ENCODE measurements at regions not wholly inside any gene's neighbourhood (a gene's known extent, or its start where the extent isn't known, plus 50 kb on each side); places are given as distances from the start of the nearest gene placed in this dataset.
A peak's percentile ranks its signal among the peaks of the same experiment; 100 is the strongest.
"Not testable (repeated sequence)": the region's sequence is repeated elsewhere in the genome, so short reads cannot be mapped to it uniquely, and the experiment has no call there.

- H3K4me3 ChIP-seq (ENCODE audit: low read depth, low read length); in situ Hi-C loops (cut with HindIII; ENCODE audit: low sequenced_read_pairs); DNase-seq (ENCODE audit: low read depth): not testable (repeated sequence)
These were observed 52.0 kb downstream of the SYT15B start for GRCh38 chr10:47711428-47711827.

GRCh38 chr10:47710443-47710842 is 52.9 kb downstream of the SYT15B start:
- in situ Hi-C loops (cut with HindIII; ENCODE audit: low sequenced_read_pairs); H3K4me3 ChIP-seq (ENCODE audit: low read depth, low read length); DNase-seq (ENCODE audit: low read depth): not testable (repeated sequence)

GRCh38 chr10:47705698-47706414 is 57.5 kb downstream of the SYT15B start:
- DNase-seq (ENCODE audit: low read depth); in situ Hi-C loops (cut with HindIII; ENCODE audit: low sequenced_read_pairs): not testable (repeated sequence)
- H3K4me3 ChIP-seq (ENCODE audit: low read depth, low read length) = peak overlapping the region; percentile 32

- in situ Hi-C loops (cut with HindIII; ENCODE audit: low sequenced_read_pairs); H3K4me3 ChIP-seq (ENCODE audit: low read depth, low read length); DNase-seq (ENCODE audit: low read depth): not testable (repeated sequence)
These were observed 62.1 kb downstream of the SYT15B start for GRCh38 chr10:47701285-47701684.

- DNase-seq (ENCODE audit: low read depth); in situ Hi-C loops (cut with HindIII; ENCODE audit: low sequenced_read_pairs); H3K4me3 ChIP-seq (ENCODE audit: low read depth, low read length): not testable (repeated sequence)
These were observed 63.5 kb downstream of the SYT15B start for GRCh38 chr10:47699854-47700253.

GRCh38 chr10:47696170-47696569 is 67.2 kb downstream of the SYT15B start:
- in situ Hi-C loops (cut with HindIII; ENCODE audit: low sequenced_read_pairs); H3K4me3 ChIP-seq (ENCODE audit: low read depth, low read length); DNase-seq (ENCODE audit: low read depth): not testable (repeated sequence)

- H3K4me3 ChIP-seq (ENCODE audit: low read depth, low read length); DNase-seq (ENCODE audit: low read depth); in situ Hi-C loops (cut with HindIII; ENCODE audit: low sequenced_read_pairs): not testable (repeated sequence)
These were observed 68.2 kb downstream of the SYT15B start for GRCh38 chr10:47695149-47695548.

GRCh38 chr10:47690304-47690703 is 73.1 kb downstream of the SYT15B start:
- DNase-seq (ENCODE audit: low read depth); H3K4me3 ChIP-seq (ENCODE audit: low read depth, low read length); in situ Hi-C loops (cut with HindIII; ENCODE audit: low sequenced_read_pairs): not testable (repeated sequence)

GRCh38 chr10:47683826-47684475 is 79.4 kb downstream of the SYT15B start:
- DNase-seq (ENCODE audit: low read depth); in situ Hi-C loops (cut with HindIII; ENCODE audit: low sequenced_read_pairs); H3K4me3 ChIP-seq (ENCODE audit: low read depth, low read length): not testable (repeated sequence)

GRCh38 chr10:47681638-47681990 is 81.8 kb downstream of the SYT15B start:
- in situ Hi-C loops (cut with HindIII; ENCODE audit: low sequenced_read_pairs); DNase-seq (ENCODE audit: low read depth): not testable (repeated sequence)

GRCh38 chr10:47680848-47681637 is 82.3 kb downstream of the SYT15B start:
- in situ Hi-C loops (cut with HindIII; ENCODE audit: low sequenced_read_pairs); DNase-seq (ENCODE audit: low read depth); H3K4me3 ChIP-seq (ENCODE audit: low read depth, low read length): not testable (repeated sequence)

More at GRCh38 chr10:47681638-47681990, 81.8 kb downstream of the SYT15B start:
- H3K4me3 ChIP-seq (ENCODE audit: low read depth, low read length) = not testable (repeated sequence)

- in situ Hi-C loops (cut with HindIII; ENCODE audit: low sequenced_read_pairs); DNase-seq (ENCODE audit: low read depth); H3K4me3 ChIP-seq (ENCODE audit: low read depth, low read length): not testable (repeated sequence)
These were observed 87.3 kb downstream of the SYT15B start for GRCh38 chr10:47676102-47676501.

- H3K4me3 ChIP-seq (ENCODE audit: low read depth, low read length); in situ Hi-C loops (cut with HindIII; ENCODE audit: low sequenced_read_pairs); DNase-seq (ENCODE audit: low read depth): not testable (repeated sequence)
These were observed 87.8 kb downstream of the SYT15B start for GRCh38 chr10:47675577-47675976.

GRCh38 chr10:47673128-47673527 is 90.3 kb downstream of the SYT15B start:
- in situ Hi-C loops (cut with HindIII; ENCODE audit: low sequenced_read_pairs); DNase-seq (ENCODE audit: low read depth): not testable (repeated sequence)

GRCh38 chr10:47670857-47671256 is 92.5 kb downstream of the SYT15B start:
- in situ Hi-C loops (cut with HindIII; ENCODE audit: low sequenced_read_pairs) = not testable (repeated sequence)

More at GRCh38 chr10:47673128-47673527, 90.3 kb downstream of the SYT15B start:
- not testable (repeated sequence) for H3K4me3 ChIP-seq (ENCODE audit: low read depth, low read length)

GRCh38 chr10:47661955-47662577 is 101.3 kb downstream of the SYT15B start:
- H3K4me3 ChIP-seq (ENCODE audit: low read depth, low read length); in situ Hi-C loops (cut with HindIII; ENCODE audit: low sequenced_read_pairs); DNase-seq (ENCODE audit: low read depth): not testable (repeated sequence)

More at GRCh38 chr10:47670857-47671256, 92.5 kb downstream of the SYT15B start:
- H3K4me3 ChIP-seq (ENCODE audit: low read depth, low read length); DNase-seq (ENCODE audit: low read depth): not testable (repeated sequence)

- DNase-seq (ENCODE audit: low read depth); in situ Hi-C loops (cut with HindIII; ENCODE audit: low sequenced_read_pairs); H3K4me3 ChIP-seq (ENCODE audit: low read depth, low read length): not testable (repeated sequence)
These were observed 106.7 kb downstream of the SYT15B start for GRCh38 chr10:47656732-47657131.

Measured in astrocyte of the cerebellum (primary cell).